HK-2 (cell line): ENCODE measurements at regions not wholly inside any gene's neighbourhood (a gene's known extent, or its start where the extent isn't known, plus 50 kb on each side); places are given as distances from the start of the nearest gene placed in this dataset.

ENCODE experiments used
- DNase-seq: peaks from one replicate; pipeline ENCODE4 v3.0.0-alpha.2; 2018; ENCODE audit not compliant: unreplicated experiment

GRCh38 chr16:85173981-85174751 lies 61.9 kb upstream of the CIBAR2 start:
- DNase-seq = peak; percentile 46

GRCh38 chr16:85174871-85175723 lies 62.8 kb upstream of the CIBAR2 start:
- DNase-seq = no peak

GRCh38 chr16:85175724-85176233 lies 63.5 kb upstream of the CIBAR2 start:
- no peak for DNase-seq

- DNase-seq = no peak
Measured at GRCh38 chr16:85176541-85177447, 64.5 kb upstream of the CIBAR2 start.

GRCh38 chr16:85177448-85177846 lies 65.2 kb upstream of the CIBAR2 start:
- DNase-seq = no peak

- no peak for DNase-seq
Measured at GRCh38 chr16:85178006-85178591, 65.8 kb upstream of the CIBAR2 start.

GRCh38 chr16:85178596-85178995 lies 66.3 kb upstream of the CIBAR2 start:
- no peak for DNase-seq

- DNase-seq = no peak
Measured at GRCh38 chr16:85179344-85180046, 67.2 kb upstream of the CIBAR2 start.

- no peak for DNase-seq
Measured at GRCh38 chr16:85180047-85180826, 68.0 kb upstream of the CIBAR2 start.

GRCh38 chr16:85180827-85181738 lies 68.8 kb upstream of the CIBAR2 start:
- no peak for DNase-seq

- DNase-seq = no peak
Measured at GRCh38 chr16:85181739-85182129, 69.5 kb upstream of the CIBAR2 start.

GRCh38 chr16:85182286-85182685 lies 70.0 kb upstream of the CIBAR2 start:
- no peak for DNase-seq

- no peak for DNase-seq
Measured at GRCh38 chr16:85182774-85183173, 70.5 kb upstream of the CIBAR2 start.

- DNase-seq = no peak
Measured at GRCh38 chr16:85183564-85183963, 71.3 kb upstream of the CIBAR2 start.

GRCh38 chr16:85184404-85184803 lies 72.1 kb upstream of the CIBAR2 start:
- no peak for DNase-seq

- no peak for DNase-seq
Measured at GRCh38 chr16:85185303-85186100, 73.2 kb upstream of the CIBAR2 start.

- no peak for DNase-seq
Measured at GRCh38 chr16:85187002-85187401, 74.7 kb upstream of the CIBAR2 start.

- DNase-seq = no peak
Measured at GRCh38 chr16:85187447-85187846, 75.2 kb upstream of the CIBAR2 start.
